AG09319 (cell line): ENCODE measurements at regions not wholly inside any gene's neighbourhood (a gene's known extent, or its start where the extent isn't known, plus 50 kb on each side); places are given as distances from the start of the nearest gene placed in this dataset.

ENCODE experiments used
- DNase-seq: peaks from one replicate; pipeline ENCODE4 v3.0.0-alpha.2; 2010; ENCODE audit warnings: low read depth; ENCODE audit errors: extremely low read depth
- TF ChIP-seq, protein P1 (sequence below): IDR thresholded peaks from 2 replicates; pipeline ENCODE4 v1.5.1; 2011; ENCODE audit warnings: low read depth, mild to moderate bottlenecking, inconsistent platforms, low read length, moderate library complexity

- no peak for DNase-seq
- TF ChIP-seq, protein P1, sequence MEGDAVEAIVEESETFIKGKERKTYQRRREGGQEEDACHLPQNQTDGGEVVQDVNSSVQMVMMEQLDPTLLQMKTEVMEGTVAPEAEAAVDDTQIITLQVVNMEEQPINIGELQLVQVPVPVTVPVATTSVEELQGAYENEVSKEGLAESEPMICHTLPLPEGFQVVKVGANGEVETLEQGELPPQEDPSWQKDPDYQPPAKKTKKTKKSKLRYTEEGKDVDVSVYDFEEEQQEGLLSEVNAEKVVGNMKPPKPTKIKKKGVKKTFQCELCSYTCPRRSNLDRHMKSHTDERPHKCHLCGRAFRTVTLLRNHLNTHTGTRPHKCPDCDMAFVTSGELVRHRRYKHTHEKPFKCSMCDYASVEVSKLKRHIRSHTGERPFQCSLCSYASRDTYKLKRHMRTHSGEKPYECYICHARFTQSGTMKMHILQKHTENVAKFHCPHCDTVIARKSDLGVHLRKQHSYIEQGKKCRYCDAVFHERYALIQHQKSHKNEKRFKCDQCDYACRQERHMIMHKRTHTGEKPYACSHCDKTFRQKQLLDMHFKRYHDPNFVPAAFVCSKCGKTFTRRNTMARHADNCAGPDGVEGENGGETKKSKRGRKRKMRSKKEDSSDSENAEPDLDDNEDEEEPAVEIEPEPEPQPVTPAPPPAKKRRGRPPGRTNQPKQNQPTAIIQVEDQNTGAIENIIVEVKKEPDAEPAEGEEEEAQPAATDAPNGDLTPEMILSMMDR, result no peak
These were observed 158.8 kb downstream of the RBM46 start for GRCh38 chr4:154939851-154940250.

GRCh38 chr4:154942176-154942575, 161.1 kb downstream of the RBM46 start:
- no peak for DNase-seq
- TF ChIP-seq, protein P1, result no peak

DNA sequence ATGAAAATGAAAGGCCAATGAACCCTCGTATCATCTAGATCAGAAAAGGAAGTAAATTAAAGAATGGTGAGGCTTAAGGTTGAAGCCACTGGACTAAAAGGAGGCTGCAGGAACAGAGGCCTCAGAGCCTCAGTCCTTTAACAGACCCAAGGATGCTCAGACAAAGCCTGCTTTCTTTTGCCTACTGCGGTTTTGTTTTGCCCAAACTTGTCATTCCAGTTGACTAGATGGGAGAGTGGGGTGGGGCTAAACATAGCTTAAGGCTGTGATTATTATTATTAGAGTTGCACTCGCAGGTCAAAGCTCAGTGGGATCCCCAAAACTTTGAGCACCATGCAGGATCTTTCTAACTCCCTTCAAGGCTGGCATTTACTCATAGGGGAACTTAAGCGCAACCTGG, 163.9 kb downstream of the RBM46 start:
- DNase-seq, result no peak
- TF ChIP-seq, protein P1, result no peak

DNA sequence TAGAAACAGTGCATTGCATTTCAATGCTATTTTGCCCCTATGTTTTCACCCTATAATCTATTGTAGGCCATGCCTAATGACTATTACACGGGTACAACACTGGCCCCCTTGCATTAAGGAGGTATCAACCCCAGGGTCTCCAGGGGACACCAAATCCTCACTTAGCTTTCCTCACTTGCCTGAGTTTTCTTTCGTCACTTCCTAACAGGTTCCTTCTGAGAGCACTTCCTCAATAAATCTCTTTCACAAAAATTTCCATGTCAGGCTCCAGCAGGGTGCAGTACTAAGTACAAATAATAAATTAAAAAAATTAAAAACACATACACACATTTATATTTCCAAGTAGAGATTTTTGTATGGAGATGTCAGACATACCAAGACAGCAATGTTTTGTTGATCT, 165.0 kb downstream of the RBM46 start:
- no peak for DNase-seq
- TF ChIP-seq, protein P1, result no peak

- TF ChIP-seq, protein P1, result no peak
These were observed 172.6 kb downstream of the RBM46 start for GRCh38 chr4:154953691-154954090.

GRCh38 chr4:154954117-154954516, 173.0 kb downstream of the RBM46 start:
- DNase-seq, result no peak
- TF ChIP-seq, protein P1, result no peak

More at GRCh38 chr4:154953691-154954090, 172.6 kb downstream of the RBM46 start:
- no peak for DNase-seq

- TF ChIP-seq, protein P1, result no peak
- DNase-seq, result no peak
These were observed 177.0 kb downstream of the RBM46 start for GRCh38 chr4:154958121-154958520.
